HG02885 (cell line): ENCODE measurements at regions not wholly inside any gene's neighbourhood (a gene's known extent, or its start where the extent isn't known, plus 50 kb on each side); places are given as distances from the start of the nearest gene placed in this dataset.
"Not testable (repeated sequence)": the region's sequence is repeated elsewhere in the genome, so short reads cannot be mapped to it uniquely, and the experiment has no call there.

Experiments used
- ATAC-seq: cut with Tn5 transposase; IDR thresholded peaks from one replicate; pipeline ENCODE4 v1.9.1; 2021; ENCODE audit warnings: mild to moderate bottlenecking; ENCODE audit not compliant: unreplicated experiment, poor library complexity

- ATAC-seq: no peak
Measured at GRCh38 chr3:29167180-29167579, 113.7 kb upstream of the RBMS3 start.

GRCh38 chr3:29168081-29168480 is 112.8 kb upstream of the RBMS3 start:
- ATAC-seq: no peak

GRCh38 chr3:29168696-29169095 is 112.2 kb upstream of the RBMS3 start:
- no peak for ATAC-seq

- no peak for ATAC-seq
Measured at GRCh38 chr3:29169451-29169850, 111.4 kb upstream of the RBMS3 start.

GRCh38 chr3:29171043-29171990 is 109.6 kb upstream of the RBMS3 start:
- peak; percentile 59 for ATAC-seq

- ATAC-seq: no peak
Measured at GRCh38 chr3:29176501-29176900, 104.4 kb upstream of the RBMS3 start.

- ATAC-seq: no peak
Measured at GRCh38 chr3:29178809-29179793, 101.8 kb upstream of the RBMS3 start.

GRCh38 chr3:29181149-29181780 is 99.6 kb upstream of the RBMS3 start:
- ATAC-seq: peak; percentile 85

GRCh38 chr3:29181872-29182271 is 99.0 kb upstream of the RBMS3 start:
- ATAC-seq: no peak

- not testable (repeated sequence) for ATAC-seq
Measured at GRCh38 chr3:29182828-29183227, 98.0 kb upstream of the RBMS3 start.

GRCh38 chr3:29183346-29184087 is 97.4 kb upstream of the RBMS3 start:
- ATAC-seq: no peak

- ATAC-seq: no peak
Measured at GRCh38 chr3:29185706-29186105, 95.2 kb upstream of the RBMS3 start.

- ATAC-seq: no peak
Measured at GRCh38 chr3:29186131-29186599, 94.7 kb upstream of the RBMS3 start.

GRCh38 chr3:29186982-29187725 is 93.7 kb upstream of the RBMS3 start:
- ATAC-seq: no peak

GRCh38 chr3:29189328-29189727 is 91.5 kb upstream of the RBMS3 start:
- ATAC-seq: no peak

- ATAC-seq: no peak
Measured at GRCh38 chr3:29194139-29194538, 86.7 kb upstream of the RBMS3 start.

- no peak for ATAC-seq
Measured at GRCh38 chr3:29195056-29195455, 85.8 kb upstream of the RBMS3 start.

- no peak for ATAC-seq
Measured at GRCh38 chr3:29201604-29202003, 79.3 kb upstream of the RBMS3 start.

GRCh38 chr3:29202378-29202777 is 78.5 kb upstream of the RBMS3 start:
- ATAC-seq: no peak
